ENCODE measurements at regions not wholly inside any gene's neighbourhood (a gene's known extent, or its start where the extent isn't known, plus 50 kb on each side); places are given as distances from the start of the nearest gene placed in this dataset.

GRCh38 chr4:143097751-143098150 lies 87.0 kb upstream of the USP38 start:
- TF ChIP-seq CTCF (IDR thresholded peaks at IDR 0.05; ENCODE audit: low read length) = no peak
- no peak for TF ChIP-seq EZH2 (optimal IDR thresholded peaks at IDR 0.05; ENCODE audit: low read depth, low read length)

All from MM.1S (cell line).